H1 (cell line): ENCODE measurements at regions not wholly inside any gene's neighbourhood (a gene's known extent, or its start where the extent isn't known, plus 50 kb on each side); places are given as distances from the start of the nearest gene placed in this dataset.

Source experiments
- CBX5 ChIP-seq: fragments of 300-800, 300-1000 bp; sonication (generic); IDR thresholded peaks from 2 replicates; pipeline ENCODE4 v1.7.1; 2016; ENCODE audit warnings: antibody characterized with exemption, low read length, low read depth
- POLR2A ChIP-seq, 2 experiments: IDR thresholded peaks; 1 replicate in 1 of 2; 2 replicates in 1 of 2; pipeline ENCODE4 v1.6.1; 2011; ENCODE audit warnings: low read depth in 2 of 2, low read length in 2 of 2, mild to moderate bottlenecking in 2 of 2; ENCODE audit errors: control extremely low read depth in 1 of 2
- POU5F1 ChIP-seq: IDR thresholded peaks from 2 replicates; pipeline ENCODE4 v1.6.1; 2011; ENCODE audit warnings: low read depth, mild to moderate bottlenecking, low read length, moderate library complexity
- RFX5 ChIP-seq: IDR thresholded peaks from 2 replicates; pipeline ENCODE4 v1.6.1; 2011; ENCODE audit warnings: low read depth, low read length, improper control_type of control experiment, borderline replicate concordance
- SP4 ChIP-seq: IDR thresholded peaks from 2 replicates; pipeline ENCODE4 v1.6.1; 2012; ENCODE audit warnings: low read length, inconsistent platforms
- SUZ12 ChIP-seq: fragments of 200-600 bp; sonication (generic); IDR thresholded peaks from 2 replicates; pipeline ENCODE4 v1.6.1; 2012; ENCODE audit warnings: mild to moderate bottlenecking, inconsistent platforms, low read length, moderate library complexity, mixed read lengths
- TF ChIP-seq, protein P1 (sequence below): fragments of 300-600 bp; sonication (generic); IDR thresholded peaks from 2 replicates; pipeline ENCODE4 v1.7.1; 2012; ENCODE audit warnings: low read length, moderate library complexity, mild to moderate bottlenecking, inconsistent platforms; ENCODE audit not compliant: insufficient replicate concordance

DNA sequence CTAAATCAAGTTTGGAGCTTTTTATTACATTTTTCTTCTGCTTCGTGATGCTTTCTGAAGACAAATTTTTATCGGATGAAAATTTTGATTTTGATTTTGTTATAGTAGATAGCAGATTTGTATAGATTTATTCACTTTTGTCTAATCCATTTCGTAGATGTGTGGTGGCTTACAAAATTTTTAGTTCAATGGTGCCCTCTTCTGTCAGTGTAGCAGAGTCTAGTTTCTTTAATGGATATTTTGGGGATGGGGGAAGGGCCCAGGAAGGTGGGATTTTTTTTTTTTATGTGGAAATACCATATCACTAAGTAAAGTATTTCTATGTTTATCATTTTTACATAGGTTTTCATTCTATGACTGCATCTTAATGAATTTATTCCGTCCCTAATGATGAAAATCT lies 259.9 kb upstream of the TARS1 start (continued):
- TF ChIP-seq, protein P1, sequence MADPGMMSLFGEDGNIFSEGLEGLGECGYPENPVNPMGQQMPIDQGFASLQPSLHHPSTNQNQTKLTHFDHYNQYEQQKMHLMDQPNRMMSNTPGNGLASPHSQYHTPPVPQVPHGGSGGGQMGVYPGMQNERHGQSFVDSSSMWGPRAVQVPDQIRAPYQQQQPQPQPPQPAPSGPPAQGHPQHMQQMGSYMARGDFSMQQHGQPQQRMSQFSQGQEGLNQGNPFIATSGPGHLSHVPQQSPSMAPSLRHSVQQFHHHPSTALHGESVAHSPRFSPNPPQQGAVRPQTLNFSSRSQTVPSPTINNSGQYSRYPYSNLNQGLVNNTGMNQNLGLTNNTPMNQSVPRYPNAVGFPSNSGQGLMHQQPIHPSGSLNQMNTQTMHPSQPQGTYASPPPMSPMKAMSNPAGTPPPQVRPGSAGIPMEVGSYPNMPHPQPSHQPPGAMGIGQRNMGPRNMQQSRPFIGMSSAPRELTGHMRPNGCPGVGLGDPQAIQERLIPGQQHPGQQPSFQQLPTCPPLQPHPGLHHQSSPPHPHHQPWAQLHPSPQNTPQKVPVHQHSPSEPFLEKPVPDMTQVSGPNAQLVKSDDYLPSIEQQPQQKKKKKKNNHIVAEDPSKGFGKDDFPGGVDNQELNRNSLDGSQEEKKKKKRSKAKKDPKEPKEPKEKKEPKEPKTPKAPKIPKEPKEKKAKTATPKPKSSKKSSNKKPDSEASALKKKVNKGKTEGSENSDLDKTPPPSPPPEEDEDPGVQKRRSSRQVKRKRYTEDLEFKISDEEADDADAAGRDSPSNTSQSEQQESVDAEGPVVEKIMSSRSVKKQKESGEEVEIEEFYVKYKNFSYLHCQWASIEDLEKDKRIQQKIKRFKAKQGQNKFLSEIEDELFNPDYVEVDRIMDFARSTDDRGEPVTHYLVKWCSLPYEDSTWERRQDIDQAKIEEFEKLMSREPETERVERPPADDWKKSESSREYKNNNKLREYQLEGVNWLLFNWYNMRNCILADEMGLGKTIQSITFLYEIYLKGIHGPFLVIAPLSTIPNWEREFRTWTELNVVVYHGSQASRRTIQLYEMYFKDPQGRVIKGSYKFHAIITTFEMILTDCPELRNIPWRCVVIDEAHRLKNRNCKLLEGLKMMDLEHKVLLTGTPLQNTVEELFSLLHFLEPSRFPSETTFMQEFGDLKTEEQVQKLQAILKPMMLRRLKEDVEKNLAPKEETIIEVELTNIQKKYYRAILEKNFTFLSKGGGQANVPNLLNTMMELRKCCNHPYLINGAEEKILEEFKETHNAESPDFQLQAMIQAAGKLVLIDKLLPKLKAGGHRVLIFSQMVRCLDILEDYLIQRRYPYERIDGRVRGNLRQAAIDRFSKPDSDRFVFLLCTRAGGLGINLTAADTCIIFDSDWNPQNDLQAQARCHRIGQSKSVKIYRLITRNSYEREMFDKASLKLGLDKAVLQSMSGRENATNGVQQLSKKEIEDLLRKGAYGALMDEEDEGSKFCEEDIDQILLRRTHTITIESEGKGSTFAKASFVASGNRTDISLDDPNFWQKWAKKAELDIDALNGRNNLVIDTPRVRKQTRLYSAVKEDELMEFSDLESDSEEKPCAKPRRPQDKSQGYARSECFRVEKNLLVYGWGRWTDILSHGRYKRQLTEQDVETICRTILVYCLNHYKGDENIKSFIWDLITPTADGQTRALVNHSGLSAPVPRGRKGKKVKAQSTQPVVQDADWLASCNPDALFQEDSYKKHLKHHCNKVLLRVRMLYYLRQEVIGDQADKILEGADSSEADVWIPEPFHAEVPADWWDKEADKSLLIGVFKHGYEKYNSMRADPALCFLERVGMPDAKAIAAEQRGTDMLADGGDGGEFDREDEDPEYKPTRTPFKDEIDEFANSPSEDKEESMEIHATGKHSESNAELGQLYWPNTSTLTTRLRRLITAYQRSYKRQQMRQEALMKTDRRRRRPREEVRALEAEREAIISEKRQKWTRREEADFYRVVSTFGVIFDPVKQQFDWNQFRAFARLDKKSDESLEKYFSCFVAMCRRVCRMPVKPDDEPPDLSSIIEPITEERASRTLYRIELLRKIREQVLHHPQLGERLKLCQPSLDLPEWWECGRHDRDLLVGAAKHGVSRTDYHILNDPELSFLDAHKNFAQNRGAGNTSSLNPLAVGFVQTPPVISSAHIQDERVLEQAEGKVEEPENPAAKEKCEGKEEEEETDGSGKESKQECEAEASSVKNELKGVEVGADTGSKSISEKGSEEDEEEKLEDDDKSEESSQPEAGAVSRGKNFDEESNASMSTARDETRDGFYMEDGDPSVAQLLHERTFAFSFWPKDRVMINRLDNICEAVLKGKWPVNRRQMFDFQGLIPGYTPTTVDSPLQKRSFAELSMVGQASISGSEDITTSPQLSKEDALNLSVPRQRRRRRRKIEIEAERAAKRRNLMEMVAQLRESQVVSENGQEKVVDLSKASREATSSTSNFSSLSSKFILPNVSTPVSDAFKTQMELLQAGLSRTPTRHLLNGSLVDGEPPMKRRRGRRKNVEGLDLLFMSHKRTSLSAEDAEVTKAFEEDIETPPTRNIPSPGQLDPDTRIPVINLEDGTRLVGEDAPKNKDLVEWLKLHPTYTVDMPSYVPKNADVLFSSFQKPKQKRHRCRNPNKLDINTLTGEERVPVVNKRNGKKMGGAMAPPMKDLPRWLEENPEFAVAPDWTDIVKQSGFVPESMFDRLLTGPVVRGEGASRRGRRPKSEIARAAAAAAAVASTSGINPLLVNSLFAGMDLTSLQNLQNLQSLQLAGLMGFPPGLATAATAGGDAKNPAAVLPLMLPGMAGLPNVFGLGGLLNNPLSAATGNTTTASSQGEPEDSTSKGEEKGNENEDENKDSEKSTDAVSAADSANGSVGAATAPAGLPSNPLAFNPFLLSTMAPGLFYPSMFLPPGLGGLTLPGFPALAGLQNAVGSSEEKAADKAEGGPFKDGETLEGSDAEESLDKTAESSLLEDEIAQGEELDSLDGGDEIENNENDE, result no peak
- TF ChIP-seq SUZ12, result no peak
- TF ChIP-seq RFX5, result no peak
- no peak for TF ChIP-seq SP4
- TF ChIP-seq POLR2A (IDR thresholded peaks at IDR 0.05; ENCODE audit: control extremely low read depth in 1 of 2, low read depth in 2 of 2, low read length in 2 of 2), result no peak
- TF ChIP-seq POU5F1, result no peak
- TF ChIP-seq CBX5, result no peak
